SU-DHL-6 (cell line): ENCODE measurements at regions not wholly inside any gene's neighbourhood (a gene's known extent, or its start where the extent isn't known, plus 50 kb on each side); places are given as distances from the start of the nearest gene placed in this dataset.
"Not testable (repeated sequence)": the region's sequence is repeated elsewhere in the genome, so short reads cannot be mapped to it uniquely, and the experiment has no call there.

ENCODE experiments used
- H2AFZ ChIP-seq: fragments of 200-600 bp; sonication (generic); 2 replicates; pipeline ENCODE4 v1.6.1; 2014; ENCODE audit warnings: low read depth, mild to moderate bottlenecking, moderate library complexity, mixed read lengths, antibody characterized with exemption, low read length; ENCODE audit not compliant: severe bottlenecking
- H3F3A ChIP-seq: fragments of 200-600 bp; shearing (Covaris generic); 2 replicates; pipeline ENCODE4 v1.6.0; 2016; ENCODE audit warnings: antibody characterized with exemption, mild to moderate bottlenecking; ENCODE audit not compliant: insufficient read depth
- H3K27ac ChIP-seq: fragments of 200-600 bp; sonication (generic); 2 replicates; pipeline ENCODE4 v1.5.1; 2016; ENCODE audit warnings: low read depth, mild to moderate bottlenecking, low read length, moderate library complexity, mixed read lengths
- H3K27me3 ChIP-seq: fragments of 200-600 bp; sonication (generic), shearing (Covaris generic); 2 replicates; pipeline ENCODE4 v1.6.0; 2014; ENCODE audit warnings: mild to moderate bottlenecking, low read length
- H3K36me3 ChIP-seq: fragments of 200-600 bp; sonication (generic); 2 replicates; pipeline ENCODE4 v1.6.1; 2014; ENCODE audit warnings: mild to moderate bottlenecking, low read length, mixed read lengths
- H3K4me2 ChIP-seq: fragments of 300-600, 200-600 bp; shearing (Covaris generic), sonication (generic); 2 replicates; pipeline ENCODE4 v1.6.0; 2014; ENCODE audit warnings: low read length, low read depth, mild to moderate bottlenecking; ENCODE audit not compliant: poor library complexity, severe bottlenecking
- H3K4me3 ChIP-seq: fragments of 200-600 bp; sonication (generic); 2 replicates; pipeline ENCODE4 v1.5.1; 2014; ENCODE audit warnings: antibody characterized with exemption, low read length, mild to moderate bottlenecking, mixed read lengths; ENCODE audit not compliant: insufficient read depth, poor library complexity, severe bottlenecking
- H3K79me2 ChIP-seq: fragments of 200-600 bp; sonication (generic); 2 replicates; pipeline ENCODE4 v1.6.1; 2014; ENCODE audit warnings: mild to moderate bottlenecking, low read length, moderate library complexity; ENCODE audit not compliant: insufficient read depth
- H3K9ac ChIP-seq: fragments of 200-600 bp; sonication (generic); 2 replicates; pipeline ENCODE4 v1.7.0; 2014; ENCODE audit warnings: mild to moderate bottlenecking, low read length
- H3K9me2 ChIP-seq: fragments of 200-600 bp; sonication (generic); replicated peaks from 2 replicates; pipeline ENCODE4 v1.6.1; 2014; ENCODE audit warnings: low read length; ENCODE audit not compliant: insufficient read depth
- H3K9me3 ChIP-seq: fragments of 200-600 bp; sonication (generic); 2 replicates; pipeline ENCODE4 v1.6.1; 2014; ENCODE audit warnings: low read length, mixed read lengths; ENCODE audit not compliant: insufficient read depth
- H4K20me1 ChIP-seq: fragments of 200-600 bp; sonication (generic); 2 replicates; pipeline ENCODE4 v1.6.1; 2014; ENCODE audit warnings: low read depth, mild to moderate bottlenecking, antibody characterized with exemption, low read length, moderate library complexity, mixed read lengths
- CTCF ChIP-seq: fragments of 200-600 bp; sonication (generic); IDR thresholded peaks from one replicate; pipeline ENCODE4 v1.5.1; 2017; ENCODE audit warnings: antibody characterized with exemption, mild to moderate bottlenecking, low read length, moderate library complexity; ENCODE audit not compliant: insufficient read depth, poor library complexity, severe bottlenecking
- EZH2phosphoT487 ChIP-seq: fragments of 200-600 bp; sonication (generic), shearing (Covaris generic); conservative IDR thresholded peaks from 2 replicates; pipeline ENCODE4 v1.6.1; 2018; ENCODE audit warnings: mild to moderate bottlenecking, antibody characterized with exemption, low read length, moderate library complexity, mixed read lengths

- Histone ChIP-seq H3K27ac (no peak overlapping the region), H3K9me3 (no peaks in the 10 kb centered on the region), H4K20me1 (no peaks in the 10 kb centered on the region), H3F3A (no peaks in the 10 kb centered on the region), H3K9me2 (no peaks in the 10 kb centered on the region), H3K36me3 (no peaks in the 10 kb centered on the region), H3K4me2 (no peak overlapping the region), H2AFZ (no peak overlapping the region), H3K9ac (no peak overlapping the region), H3K27me3 (no peaks in the 10 kb centered on the region), H3K4me3 (no peak overlapping the region), H3K79me2 (no peaks in the 10 kb centered on the region)
- TF ChIP-seq EZH2phosphoT487 (no peak), CTCF (no peak)
These were observed 796.2 kb downstream of the KCNJ3 start for GRCh38 chr2:155494744-155495143.

DNA sequence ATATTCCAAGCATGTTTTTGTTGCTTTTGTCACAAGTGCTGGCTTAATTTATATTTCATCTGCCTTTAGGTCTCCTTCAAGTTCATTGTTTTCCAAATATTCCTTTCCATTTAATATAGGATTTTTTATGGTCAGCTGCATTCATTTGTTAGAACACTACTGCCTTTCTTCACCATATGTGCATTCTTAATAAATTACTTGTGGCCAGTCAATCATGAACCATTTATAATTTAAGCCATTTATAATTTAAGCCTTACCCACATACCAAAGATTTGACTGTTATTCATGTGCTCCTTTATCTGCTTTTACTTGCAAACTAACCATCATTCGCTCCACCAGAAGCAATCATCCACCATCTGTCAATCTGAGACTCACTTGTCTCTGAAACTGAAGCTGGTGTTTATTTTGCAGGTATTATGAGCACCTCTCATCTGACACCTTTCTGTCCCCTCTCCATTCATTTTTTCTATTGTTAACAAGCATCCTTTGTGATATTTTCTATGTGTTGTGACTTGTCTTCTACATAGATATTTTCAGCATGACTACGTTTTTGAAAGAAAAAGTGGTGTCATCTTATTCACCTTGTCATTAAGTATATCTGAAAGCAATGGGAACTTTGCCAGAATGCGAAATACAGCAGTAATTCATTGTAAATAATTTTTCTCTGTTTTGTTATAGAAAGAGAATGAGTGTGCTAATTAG lies 786.8 kb downstream of the KCNJ3 start:
- no peak overlapping the region for H2AFZ ChIP-seq
- H3K79me2 ChIP-seq = no peaks in the 10 kb centered on the region
- no peaks in the 10 kb centered on the region for H3K9me2 ChIP-seq
- H4K20me1 ChIP-seq = peaks cover 4% of the 10 kb centered on the region; the same call in 1 of the 2 replicates
- H3F3A ChIP-seq = no peaks in the 10 kb centered on the region
- H3K4me2 ChIP-seq = no peak overlapping the region
- no peak for TF ChIP-seq EZH2phosphoT487
- no peak for TF ChIP-seq CTCF
- no peak overlapping the region for H3K9ac ChIP-seq
- no peak overlapping the region for H3K27ac ChIP-seq
- no peaks in the 10 kb centered on the region for H3K27me3 ChIP-seq
- no peaks in the 10 kb centered on the region for H3K9me3 ChIP-seq
- no peaks in the 10 kb centered on the region for H3K36me3 ChIP-seq
- H3K4me3 ChIP-seq = no peak overlapping the region

- Histone ChIP-seq H3K9me3 (no peaks in the 10 kb centered on the region), H3K9me2 (no peaks in the 10 kb centered on the region), H4K20me1 (peaks cover 4% of the 10 kb centered on the region; the same call in 1 of the 2 replicates), H3F3A (no peaks in the 10 kb centered on the region), H3K36me3 (no peaks in the 10 kb centered on the region), H3K27me3 (no peaks in the 10 kb centered on the region), H3K4me3 (no peak overlapping the region), H3K79me2 (no peaks in the 10 kb centered on the region), H3K27ac (no peak overlapping the region), H3K4me2 (no peak overlapping the region), H3K9ac (no peak overlapping the region), H2AFZ (no peak overlapping the region)
- no peak for TF ChIP-seq EZH2phosphoT487
- TF ChIP-seq CTCF = no peak
These were observed 782.6 kb downstream of the KCNJ3 start for GRCh38 chr2:155481141-155481540.

GRCh38 chr2:155472018-155472417 lies 773.5 kb downstream of the KCNJ3 start:
- not testable (repeated sequence) for H2AFZ ChIP-seq, H3K4me3 ChIP-seq, H3K36me3 ChIP-seq, H3K27me3 ChIP-seq, H3F3A ChIP-seq, H3K79me2 ChIP-seq, H3K27ac ChIP-seq, H3K4me2 ChIP-seq, H4K20me1 ChIP-seq, H3K9me2 ChIP-seq, H3K9me3 ChIP-seq, H3K9ac ChIP-seq
